GM10248 (cell line): ENCODE measurements at regions not wholly inside any gene's neighbourhood (a gene's known extent, or its start where the extent isn't known, plus 50 kb on each side); places are given as distances from the start of the nearest gene placed in this dataset.

ENCODE experiments used
- CTCF ChIA-PET: fragments of 300-600 bp; sonication (Branson Sonifier 250); formaldehyde crosslinking; extraction: SDS; loops from one replicate; lab custom pipeline; 2021; ENCODE audit warnings: antibody characterized with exemption; lab: Yijun Ruan, JAX
- POLR2A ChIA-PET: fragments of 350-650 bp; sonication (Branson Sonifier 250); formaldehyde crosslinking; extraction: SDS; loops from one replicate; lab custom pipeline; 2020; ENCODE audit warnings: antibody characterized with exemption; lab: Yijun Ruan, JAX
- DNase-seq: peaks from one replicate; pipeline ENCODE4 v3.0.0; 2012; ENCODE audit errors: extremely low spot score
- CTCF ChIP-seq: IDR thresholded peaks from 2 replicates; pipeline ENCODE4 v1.5.1; 2012; ENCODE audit warnings: mild to moderate bottlenecking, low read depth; ENCODE audit errors: extremely low read depth, missing control alignments, control extremely low read depth

GRCh38 chr16:11439790-11440656 is 94.8 kb downstream of the RMI2 start:
- DNase-seq = no peak
- POLR2A ChIA-PET = no interaction called here
- TF ChIP-seq CTCF = no peak
- CTCF ChIA-PET = interaction anchor here (1.5 kb wide), 1 partner anchor 32 kb away, joined by 5 read pairs; no protein-coding TSS in a partner anchor

GRCh38 chr16:11440657-11441012 is 95.4 kb downstream of the RMI2 start:
- TF ChIP-seq CTCF = no peak
- ChIA-PET POLR2A (no interaction called here), CTCF (interaction anchor here (1.5 kb wide), 1 partner anchor 33 kb away, joined by 5 read pairs; no protein-coding TSS in a partner anchor)
- no peak for DNase-seq

- TF ChIP-seq CTCF = no peak
- no peak for DNase-seq
- CTCF ChIA-PET = interaction anchor here (1.3 to 2.5 kb wide), 2 partner anchors 49 to 85 kb away, joined by 3 to 7 read pairs; no protein-coding TSS in a partner anchor
- POLR2A ChIA-PET = no interaction called here
These were observed 100.2 kb downstream of the RMI2 start for GRCh38 chr16:11445486-11445885.

- CTCF ChIA-PET = interaction anchor here (1.0 to 2.5 kb wide), 5 partner anchors 9 to 50 kb away, joined by 3 to 8 read pairs (median 4); no protein-coding TSS in a partner anchor
- POLR2A ChIA-PET = interaction anchor here (0.6 kb wide), 1 partner anchor 20 kb away, joined by 6 read pairs; no protein-coding TSS in a partner anchor
- no peak for DNase-seq
- no peak for TF ChIP-seq CTCF
These were observed 101.4 kb downstream of the RMI2 start for GRCh38 chr16:11446566-11447119.

GRCh38 chr16:11447272-11447671 is 102.0 kb downstream of the RMI2 start:
- TF ChIP-seq CTCF = no peak
- DNase-seq = no peak
- CTCF ChIA-PET = interaction anchor here (0.8 to 1.7 kb wide), 8 partner anchors 10 to 85 kb away, joined by 3 to 8 read pairs (median 4); no protein-coding TSS in a partner anchor
- POLR2A ChIA-PET = interaction anchor here (0.6 kb wide), 1 partner anchor 20 kb away, joined by 6 read pairs; no protein-coding TSS in a partner anchor

GRCh38 chr16:11447836-11448235 is 102.6 kb downstream of the RMI2 start:
- ChIA-PET POLR2A (no interaction called here), CTCF (interaction anchor here (0.8 to 1.7 kb wide), 8 partner anchors 11 to 193 kb away, joined by 3 to 8 read pairs (median 4); no protein-coding TSS in a partner anchor)
- no peak for TF ChIP-seq CTCF

More at GRCh38 chr16:11447836-11448235, 102.6 kb downstream of the RMI2 start:
- DNase-seq = no peak
